Immature natural killer cell (primary cell): ENCODE measurements at regions not wholly inside any gene's neighbourhood (a gene's known extent, or its start where the extent isn't known, plus 50 kb on each side); places are given as distances from the start of the nearest gene placed in this dataset.

Experiments
- DNase-seq, 3 donors: peaks; one replicate each; pipeline ENCODE4 v3.0.0; 2022; ENCODE audit warnings: mixed read lengths in 1 of 3
- H3K27ac Mint-ChIP-seq, 6 donors: one replicate each; pipeline ENCODE4 v1.8.0; 2020; ENCODE audit warnings: mixed read lengths in 6 of 6, mild to moderate bottlenecking in 5 of 6, inconsistent platforms in 4 of 6, moderate library complexity in 3 of 6
- H3K27me3 Mint-ChIP-seq, 3 donors: one replicate each; pipeline ENCODE4 v1.8.0; 2020 to 2021; ENCODE audit warnings: low read depth in 3 of 3, mild to moderate bottlenecking in 3 of 3, mixed read lengths in 3 of 3, moderate library complexity in 3 of 3, inconsistent platforms in 1 of 3
- H3K36me3 Mint-ChIP-seq, 3 donors: one replicate each; pipeline ENCODE4 v1.8.0; 2020; ENCODE audit warnings: mixed read lengths in 3 of 3, inconsistent platforms in 2 of 3, mild to moderate bottlenecking in 2 of 3
- H3K4me1 Mint-ChIP-seq, 2 donors: one replicate each; pipeline ENCODE4 v1.8.0; 2020; ENCODE audit warnings: inconsistent platforms in 2 of 2, mild to moderate bottlenecking in 2 of 2, mixed read lengths in 2 of 2, moderate library complexity in 1 of 2
- H3K4me3 Mint-ChIP-seq, 5 donors: one replicate each; pipeline ENCODE4 v1.8.0; 2020; ENCODE audit warnings: mild to moderate bottlenecking in 5 of 5, mixed read lengths in 5 of 5, inconsistent platforms in 3 of 5, moderate library complexity in 3 of 5
- H3K9me3 Mint-ChIP-seq, 6 donors: one replicate each; pipeline ENCODE4 v1.8.0; 2020; ENCODE audit warnings: mild to moderate bottlenecking in 6 of 6, mixed read lengths in 6 of 6, inconsistent platforms in 4 of 6, moderate library complexity in 3 of 6

- Mint-ChIP-seq H3K36me3 (no peaks in the 10 kb centered on the region), H3K27ac (no peak overlapping the region), H3K4me3 (no peak overlapping the region), H3K9me3 (peaks cover 0 to 3% (median 0%) of the 10 kb centered on the region in 6 donors), H3K4me1 (no peaks in the 10 kb centered on the region), H3K27me3 (peaks cover 0 to 5% (median 4%) of the 10 kb centered on the region in 3 donors)
- no peak for DNase-seq
Measured at GRCh38 chr11:127242676-127243075, 242.1 kb upstream of the KIRREL3 start.

- Mint-ChIP-seq H3K36me3 (no peaks in the 10 kb centered on the region), H3K4me1 (no peaks in the 10 kb centered on the region), H3K27ac (no peak overlapping the region), H3K9me3 (no peaks in the 10 kb centered on the region), H3K4me3 (no peak overlapping the region), H3K27me3 (peaks cover 0 to 2% (median 0%) of the 10 kb centered on the region in 3 donors)
- DNase-seq = no peak
Measured at GRCh38 chr11:127238321-127238720, 237.8 kb upstream of the KIRREL3 start.

- Mint-ChIP-seq H3K27me3 (peaks cover 0 to 2% (median 0%) of the 10 kb centered on the region in 3 donors), H3K36me3 (no peaks in the 10 kb centered on the region), H3K4me3 (no peak overlapping the region), H3K9me3 (no peaks in the 10 kb centered on the region), H3K4me1 (no peaks in the 10 kb centered on the region), H3K27ac (no peak overlapping the region)
- no peak for DNase-seq
Measured at GRCh38 chr11:127236776-127237175, 236.2 kb upstream of the KIRREL3 start.

- H3K36me3 Mint-ChIP-seq = no peaks in the 10 kb centered on the region
- no peak overlapping the region for H3K4me3 Mint-ChIP-seq
- no peaks in the 10 kb centered on the region for H3K9me3 Mint-ChIP-seq
- no peak for DNase-seq
- H3K27me3 Mint-ChIP-seq = peaks cover 0 to 2% (median 2%) of the 10 kb centered on the region in 3 donors
- no peaks in the 10 kb centered on the region for H3K4me1 Mint-ChIP-seq
- H3K27ac Mint-ChIP-seq = no peak overlapping the region
Measured at GRCh38 chr11:127233998-127234397, 233.4 kb upstream of the KIRREL3 start.

- no peak for DNase-seq
- H3K4me3 Mint-ChIP-seq = no peak overlapping the region
- no peaks in the 10 kb centered on the region for H3K36me3 Mint-ChIP-seq
- H3K27ac Mint-ChIP-seq = no peak overlapping the region
- no peaks in the 10 kb centered on the region for H3K4me1 Mint-ChIP-seq
- no peaks in the 10 kb centered on the region for H3K9me3 Mint-ChIP-seq
- peaks cover 0 to 2% (median 2%) of the 10 kb centered on the region in 3 donors for H3K27me3 Mint-ChIP-seq
Measured at GRCh38 chr11:127230392-127230791, 229.8 kb upstream of the KIRREL3 start.

- no peaks in the 10 kb centered on the region for H3K9me3 Mint-ChIP-seq
- H3K4me1 Mint-ChIP-seq = no peaks in the 10 kb centered on the region
- no peak overlapping the region for H3K27ac Mint-ChIP-seq
- no peaks in the 10 kb centered on the region for H3K36me3 Mint-ChIP-seq
- no peak for DNase-seq
- H3K27me3 Mint-ChIP-seq = peaks cover 0 to 2% (median 0%) of the 10 kb centered on the region in 3 donors
- H3K4me3 Mint-ChIP-seq = no peak overlapping the region
Measured at GRCh38 chr11:127226949-127227348, 226.4 kb upstream of the KIRREL3 start.

GRCh38 chr11:127226380-127226779 lies 225.8 kb upstream of the KIRREL3 start:
- H3K27me3 Mint-ChIP-seq = peaks cover 0 to 2% (median 0%) of the 10 kb centered on the region in 3 donors
- no peak overlapping the region for H3K27ac Mint-ChIP-seq
- no peaks in the 10 kb centered on the region for H3K36me3 Mint-ChIP-seq
- DNase-seq = no peak
- H3K4me3 Mint-ChIP-seq = no peak overlapping the region
- H3K9me3 Mint-ChIP-seq = no peaks in the 10 kb centered on the region
- H3K4me1 Mint-ChIP-seq = no peaks in the 10 kb centered on the region

GRCh38 chr11:127225619-127226018 lies 225.0 kb upstream of the KIRREL3 start:
- H3K27me3 Mint-ChIP-seq = no peaks in the 10 kb centered on the region
- no peaks in the 10 kb centered on the region for H3K4me1 Mint-ChIP-seq
- DNase-seq = no peak
- H3K36me3 Mint-ChIP-seq = no peaks in the 10 kb centered on the region
- no peaks in the 10 kb centered on the region for H3K9me3 Mint-ChIP-seq
- H3K4me3 Mint-ChIP-seq = no peak overlapping the region
- H3K27ac Mint-ChIP-seq = no peak overlapping the region

GRCh38 chr11:127224276-127224675 lies 223.7 kb upstream of the KIRREL3 start:
- Mint-ChIP-seq H3K9me3 (no peaks in the 10 kb centered on the region), H3K4me3 (no peak overlapping the region), H3K27ac (no peak overlapping the region), H3K4me1 (no peaks in the 10 kb centered on the region), H3K36me3 (no peaks in the 10 kb centered on the region), H3K27me3 (no peaks in the 10 kb centered on the region)
- no peak for DNase-seq

GRCh38 chr11:127223633-127224032 lies 223.1 kb upstream of the KIRREL3 start:
- H3K27me3 Mint-ChIP-seq = no peaks in the 10 kb centered on the region
- no peaks in the 10 kb centered on the region for H3K4me1 Mint-ChIP-seq
- no peak for DNase-seq
- H3K9me3 Mint-ChIP-seq = no peaks in the 10 kb centered on the region
- no peak overlapping the region for H3K27ac Mint-ChIP-seq
- H3K36me3 Mint-ChIP-seq = no peaks in the 10 kb centered on the region
- H3K4me3 Mint-ChIP-seq = no peak overlapping the region

GRCh38 chr11:127223026-127223425 lies 222.5 kb upstream of the KIRREL3 start:
- no peaks in the 10 kb centered on the region for H3K9me3 Mint-ChIP-seq
- H3K4me3 Mint-ChIP-seq = no peak overlapping the region
- no peaks in the 10 kb centered on the region for H3K4me1 Mint-ChIP-seq
- H3K27me3 Mint-ChIP-seq = peaks cover 0 to 4% (median 0%) of the 10 kb centered on the region in 3 donors
- no peaks in the 10 kb centered on the region for H3K36me3 Mint-ChIP-seq
- H3K27ac Mint-ChIP-seq = no peak overlapping the region
- DNase-seq = no peak

- DNase-seq = no peak
- Mint-ChIP-seq H3K4me1 (no peaks in the 10 kb centered on the region), H3K27me3 (peaks cover 0 to 4% (median 2%) of the 10 kb centered on the region in 3 donors), H3K27ac (no peak overlapping the region), H3K9me3 (no peaks in the 10 kb centered on the region), H3K4me3 (no peak overlapping the region), H3K36me3 (no peaks in the 10 kb centered on the region)
Measured at GRCh38 chr11:127219704-127220103, 219.1 kb upstream of the KIRREL3 start.

GRCh38 chr11:127218275-127218608 lies 217.7 kb upstream of the KIRREL3 start:
- Mint-ChIP-seq H3K27me3 (peaks cover 0 to 6% (median 2%) of the 10 kb centered on the region in 3 donors), H3K4me3 (no peak overlapping the region), H3K36me3 (no peaks in the 10 kb centered on the region), H3K4me1 (no peaks in the 10 kb centered on the region), H3K27ac (no peak overlapping the region), H3K9me3 (no peaks in the 10 kb centered on the region)
- no peak for DNase-seq

- H3K4me1 Mint-ChIP-seq = no peaks in the 10 kb centered on the region
- no peak overlapping the region for H3K27ac Mint-ChIP-seq
- no peak overlapping the region for H3K4me3 Mint-ChIP-seq
- H3K9me3 Mint-ChIP-seq = no peaks in the 10 kb centered on the region
- DNase-seq = no peak
- no peaks in the 10 kb centered on the region for H3K36me3 Mint-ChIP-seq
- peaks cover 0 to 6% (median 2%) of the 10 kb centered on the region in 3 donors for H3K27me3 Mint-ChIP-seq
Measured at GRCh38 chr11:127217452-127218274, 217.1 kb upstream of the KIRREL3 start.

- Mint-ChIP-seq H3K9me3 (peaks cover 3 to 14% (median 11%) of the 10 kb centered on the region in 6 donors), H3K36me3 (no peaks in the 10 kb centered on the region), H3K27ac (no peak overlapping the region), H3K27me3 (peaks cover 2% of the 10 kb centered on the region in 3 donors), H3K4me3 (no peak overlapping the region), H3K4me1 (no peaks in the 10 kb centered on the region)
- no peak for DNase-seq
Measured at GRCh38 chr11:127205688-127206217, 205.2 kb upstream of the KIRREL3 start.
